Pons (tissue), 1 donor: ENCODE measurements at regions not wholly inside any gene's neighbourhood (a gene's known extent, or its start where the extent isn't known, plus 50 kb on each side); places are given as distances from the start of the nearest gene placed in this dataset.

ENCODE experiments used
- DNase-seq: peaks from one replicate; pipeline ENCODE4 v3.0.0-alpha.2; 2016; ENCODE audit warnings: low spot score

DNA sequence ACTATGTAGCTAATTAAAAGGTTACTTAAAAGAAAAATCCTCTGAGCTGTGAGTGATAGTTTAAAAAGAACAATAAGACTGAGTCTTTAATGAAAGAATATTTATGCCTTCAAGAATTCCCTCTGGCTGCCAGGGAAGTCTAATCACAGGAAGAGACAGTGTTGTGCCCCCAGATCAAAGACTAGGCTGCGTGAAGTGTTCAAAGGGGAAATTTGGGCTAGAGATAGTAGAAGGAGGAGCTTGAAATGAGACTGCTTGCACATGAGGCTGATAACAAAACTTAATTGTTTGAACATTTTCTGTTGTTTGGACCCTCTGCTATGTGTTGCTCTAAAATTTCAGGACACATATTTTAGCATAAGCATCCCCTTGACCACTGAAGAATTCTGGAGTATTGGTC, 99.7 kb upstream of the MTNR1B start:
- no peak for DNase-seq

GRCh38 chr11:92870196-92870832, 99.1 kb upstream of the MTNR1B start:
- no peak for DNase-seq

DNA sequence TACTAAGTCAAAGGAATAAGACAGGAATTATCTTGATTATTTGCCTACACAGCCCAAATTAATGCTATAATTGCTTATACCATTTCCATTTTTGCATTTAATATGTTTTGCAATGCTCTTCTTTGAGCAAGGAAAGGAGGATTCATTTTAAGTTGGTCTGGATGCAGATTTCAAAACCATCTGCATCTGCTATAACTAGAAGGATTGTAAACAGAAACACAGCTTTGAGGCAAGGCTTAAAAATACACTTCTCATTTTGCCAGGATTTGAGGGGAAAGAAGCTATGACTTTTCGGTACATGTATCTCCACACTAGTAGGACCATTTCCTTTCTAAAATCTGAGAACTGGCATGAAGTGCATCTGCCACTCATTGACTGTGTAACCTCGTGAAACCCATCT, 95.9 kb upstream of the MTNR1B start:
- DNase-seq = no peak

- DNase-seq = no peak
Measured at GRCh38 chr11:92875473-92875872, 94.0 kb upstream of the MTNR1B start.

DNA sequence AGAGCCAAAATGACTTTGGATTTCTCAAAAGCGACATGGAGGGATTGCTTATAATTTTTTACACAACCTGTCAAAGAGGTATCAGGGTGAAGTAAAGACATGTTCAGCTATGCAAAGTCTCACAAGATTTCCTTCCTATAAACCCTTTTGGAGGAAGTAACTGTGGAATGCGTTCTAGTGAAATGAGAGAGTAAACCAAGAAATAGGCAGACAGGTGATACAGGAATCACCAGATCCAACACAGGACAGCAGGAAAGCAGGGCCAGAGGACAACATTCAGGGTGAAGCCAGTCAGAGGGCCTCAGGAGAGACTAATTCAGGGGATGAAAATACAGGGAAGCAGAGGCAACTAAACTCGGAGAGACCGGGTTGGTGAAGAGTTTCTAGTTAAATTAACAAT, 90.4 kb upstream of the MTNR1B start:
- DNase-seq = no peak

- no peak for DNase-seq
Measured at GRCh38 chr11:92880381-92880780, 89.1 kb upstream of the MTNR1B start.

GRCh38 chr11:92881940-92882450, 87.5 kb upstream of the MTNR1B start:
- DNase-seq = no peak

GRCh38 chr11:92882828-92883611, 86.4 kb upstream of the MTNR1B start:
- no peak for DNase-seq

GRCh38 chr11:92885600-92885999, 83.9 kb upstream of the MTNR1B start:
- DNase-seq = no peak

DNA sequence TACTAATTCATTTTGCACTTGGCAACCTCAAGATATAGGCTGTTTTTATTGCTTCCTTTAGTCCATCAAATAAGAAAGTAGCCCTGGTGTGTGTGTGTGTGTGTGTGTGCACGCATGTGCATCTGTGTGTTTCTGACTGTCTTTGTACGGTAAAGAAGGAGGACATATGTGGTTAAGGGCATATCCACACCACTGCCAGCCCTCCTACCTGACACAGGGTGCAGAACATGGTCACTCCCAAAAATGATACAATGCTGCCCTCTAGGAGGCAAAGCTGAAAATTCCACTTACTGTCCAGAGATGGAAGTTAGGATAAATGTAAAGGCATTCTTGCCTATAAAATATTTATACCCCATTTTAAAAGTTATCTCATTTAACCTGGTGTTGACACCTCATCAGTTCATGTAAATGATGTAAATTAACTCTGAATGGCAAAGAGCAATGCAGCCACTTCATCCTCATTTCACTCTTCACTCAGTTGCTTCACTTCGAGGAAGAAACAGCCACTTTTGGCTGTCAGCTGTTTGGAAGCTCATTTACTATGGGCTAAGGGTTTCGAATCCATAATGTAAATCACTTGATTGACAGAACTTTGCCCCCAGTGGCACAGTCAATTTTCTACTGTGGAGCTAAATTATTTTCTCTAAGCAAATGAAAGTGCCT, 83.1 kb upstream of the MTNR1B start:
- DNase-seq = peak; percentile 77

GRCh38 chr11:92888696-92889095, 80.8 kb upstream of the MTNR1B start:
- DNase-seq = no peak

- no peak for DNase-seq
Measured at GRCh38 chr11:92890846-92891245, 78.6 kb upstream of the MTNR1B start.

GRCh38 chr11:92892802-92893684, 76.4 kb upstream of the MTNR1B start:
- no peak for DNase-seq

GRCh38 chr11:92894197-92894596, 75.3 kb upstream of the MTNR1B start:
- no peak for DNase-seq

DNA sequence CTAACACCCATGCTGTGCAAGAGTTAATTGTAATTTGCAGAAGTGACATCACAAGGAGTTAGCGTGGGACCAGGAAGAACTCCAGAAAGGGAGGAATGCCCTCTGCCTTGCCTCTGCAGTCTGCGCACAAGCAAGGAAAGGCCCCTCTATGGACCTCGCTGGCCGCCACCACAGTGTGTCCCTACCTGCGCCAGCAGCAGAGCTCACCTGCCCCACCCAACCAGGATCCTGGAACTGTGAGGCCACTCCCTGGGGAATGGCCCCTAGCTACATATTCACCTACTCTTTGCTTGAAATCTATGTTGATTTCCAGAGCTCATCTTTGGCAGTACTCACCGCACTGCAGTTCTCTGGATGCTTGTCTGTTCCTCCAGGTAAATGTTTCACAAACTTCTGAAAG, 72.0 kb upstream of the MTNR1B start:
- no peak for DNase-seq

GRCh38 chr11:92902417-92902816, 67.0 kb upstream of the MTNR1B start:
- DNase-seq = no peak

DNA sequence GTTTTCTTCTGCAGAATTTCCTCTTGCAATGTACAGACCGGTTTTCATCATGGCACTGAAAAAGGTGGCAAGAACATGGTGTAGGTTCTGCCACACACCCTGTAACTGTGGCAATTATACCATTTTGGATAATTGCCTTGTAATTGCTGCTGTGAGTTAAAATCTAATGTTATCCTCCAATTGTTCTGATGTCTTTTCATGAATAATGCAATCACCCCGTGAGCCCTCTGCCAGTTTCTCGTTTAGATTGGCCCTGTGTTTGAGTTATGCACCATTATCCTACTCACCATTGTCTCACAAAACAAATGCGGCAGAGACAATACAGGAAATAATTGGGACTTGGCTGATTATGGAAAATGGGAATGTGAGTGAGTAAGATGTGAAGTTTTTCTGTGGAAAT, 61.8 kb upstream of the MTNR1B start:
- no peak for DNase-seq

DNA sequence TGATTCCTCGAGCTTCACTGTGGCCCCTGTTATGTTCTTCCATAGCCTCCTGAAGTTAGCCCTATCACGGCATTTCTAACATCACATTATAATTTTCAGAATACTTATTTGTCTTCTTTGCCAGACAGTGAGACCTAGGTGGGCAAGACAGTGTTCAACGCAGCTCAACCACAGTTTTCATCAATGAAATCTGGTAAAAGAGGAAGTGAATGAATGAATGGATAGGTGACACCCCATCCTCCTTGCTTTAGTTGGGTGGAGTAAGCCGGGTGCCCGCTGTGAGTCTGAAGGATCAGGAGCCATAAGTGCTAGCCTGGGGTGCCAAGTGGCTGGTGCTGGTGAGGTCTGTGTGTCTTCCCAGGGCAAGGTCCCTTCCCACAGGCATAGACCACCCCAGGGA, 60.2 kb upstream of the MTNR1B start:
- DNase-seq = no peak

DNA sequence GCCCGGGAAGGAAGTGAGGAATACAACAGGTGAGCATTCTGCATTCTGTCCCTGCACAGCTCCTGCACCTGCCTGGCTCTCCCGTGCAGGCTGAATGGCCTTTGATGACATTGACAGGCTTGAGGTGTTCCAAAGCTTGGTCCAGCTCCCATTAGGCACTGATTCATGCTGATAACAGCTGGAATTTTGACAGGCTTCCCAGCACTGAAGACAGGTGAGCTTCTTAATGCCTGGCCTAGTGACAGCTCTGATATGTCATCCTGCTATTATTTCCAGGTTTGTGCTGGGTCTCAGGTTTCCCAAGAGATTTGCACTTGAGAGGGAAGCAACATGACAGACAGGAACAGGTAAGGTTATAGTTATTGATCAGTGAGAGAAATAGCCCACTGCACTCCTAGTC, 58.0 kb upstream of the MTNR1B start:
- no peak for DNase-seq

DNA sequence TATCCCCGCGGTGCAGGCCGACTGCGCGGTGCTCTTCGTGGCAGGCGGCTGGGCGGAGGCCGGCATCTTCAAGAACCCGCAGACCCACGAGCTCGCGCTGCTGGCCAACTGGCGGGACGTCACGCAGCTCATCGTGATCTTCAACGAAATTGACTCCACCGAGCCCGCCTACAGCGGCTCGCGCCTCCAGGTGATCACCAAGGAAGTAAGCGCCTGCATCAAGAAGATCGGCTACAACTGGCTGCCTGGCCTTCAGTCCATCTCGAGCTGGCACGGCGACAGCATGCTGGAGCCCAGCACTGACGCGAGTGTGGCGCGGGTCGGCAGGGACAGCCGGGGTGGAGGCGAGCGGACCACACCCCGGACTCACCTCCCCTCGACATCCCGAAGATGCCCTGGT, 53.9 kb upstream of the MTNR1B start:
- no peak for DNase-seq

- no peak for DNase-seq
Measured at GRCh38 chr11:92916299-92916698, 53.2 kb upstream of the MTNR1B start.

DNA sequence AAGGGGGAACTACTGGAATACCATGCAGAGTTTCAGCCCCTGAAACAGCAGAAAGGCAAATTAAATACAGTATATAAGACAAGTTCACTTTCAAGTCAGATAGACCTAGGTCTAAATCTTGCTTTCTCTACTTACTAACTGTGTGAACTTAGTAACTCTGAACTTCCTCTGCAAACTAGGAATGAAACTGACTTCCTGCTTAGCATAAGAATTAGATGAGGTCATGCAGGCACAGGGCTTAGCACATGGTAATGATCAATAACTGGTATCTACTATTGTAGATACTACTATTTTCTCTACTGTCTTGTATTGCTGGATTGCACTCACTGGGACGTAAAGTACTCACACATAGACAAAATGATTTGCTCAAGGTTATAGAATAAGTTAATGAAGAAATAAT, 51.5 kb upstream of the MTNR1B start:
- no peak for DNase-seq
